ENCODE measurements at regions not wholly inside any gene's neighbourhood (a gene's known extent, or its start where the extent isn't known, plus 50 kb on each side); places are given as distances from the start of the nearest gene placed in this dataset.
"Not testable (repeated sequence)": the region's sequence is repeated elsewhere in the genome, so short reads cannot be mapped to it uniquely, and the experiment has no call there.

GRCh38 chr4:57726154-57726553 is 616.0 kb upstream of the IGFBP7 start:
- no peak for DNase-seq (ENCODE audit: low read depth in 2 of 3, low spot score in 2 of 3)

GRCh38 chr4:57719456-57719855 is 609.3 kb upstream of the IGFBP7 start:
- DNase-seq (ENCODE audit: low read depth in 2 of 3, low spot score in 2 of 3) = no peak

DNA sequence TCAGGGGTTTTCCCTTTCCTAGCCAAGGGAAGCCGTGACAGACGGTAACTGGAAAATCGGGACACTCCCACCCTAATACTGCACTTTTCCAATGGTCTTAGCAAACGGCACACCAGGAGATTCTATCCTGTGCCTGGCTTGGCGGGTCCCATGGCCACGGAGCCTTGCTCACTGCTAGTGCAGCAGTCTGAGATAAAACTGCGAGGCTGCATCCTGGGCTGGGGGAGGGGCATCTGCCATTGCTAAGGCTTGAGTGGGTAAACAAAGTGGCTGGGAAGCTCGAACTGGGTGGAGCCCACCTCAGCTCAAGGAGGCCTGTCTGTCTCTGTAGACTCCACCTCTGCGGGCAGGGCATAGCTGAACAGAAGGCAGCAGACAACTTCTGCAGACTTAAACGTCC is 604.1 kb upstream of the IGFBP7 start:
- not testable (repeated sequence) for DNase-seq (ENCODE audit: low read depth in 2 of 3, low spot score in 2 of 3)

DNA sequence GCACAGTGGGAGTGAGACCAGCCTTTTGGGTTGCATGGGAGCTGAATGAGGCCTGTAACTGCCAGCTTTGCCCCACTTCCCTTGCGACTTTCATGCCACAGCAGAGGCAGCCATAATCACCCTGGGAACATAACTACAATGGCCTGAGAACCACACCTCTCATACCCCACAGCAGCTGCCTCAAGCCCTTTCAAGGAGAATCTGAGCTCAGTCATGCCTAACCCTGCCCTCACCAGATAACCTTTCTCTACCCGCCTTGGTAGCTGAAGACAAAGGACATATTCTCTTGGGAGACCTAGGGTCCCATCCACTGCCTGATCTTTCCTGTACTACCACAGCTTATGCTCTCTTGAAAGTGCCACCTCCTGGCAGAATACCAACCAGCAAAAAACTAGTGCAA is 599.9 kb upstream of the IGFBP7 start:
- no peak for DNase-seq (ENCODE audit: low read depth in 2 of 3, low spot score in 2 of 3)

- no peak for DNase-seq (ENCODE audit: low read depth in 2 of 3, low spot score in 2 of 3)
These were observed 581.2 kb upstream of the IGFBP7 start for GRCh38 chr4:57691370-57691769.

GRCh38 chr4:57689693-57690205 is 579.6 kb upstream of the IGFBP7 start:
- DNase-seq (ENCODE audit: low read depth in 2 of 3, low spot score in 2 of 3) = no peak

DNA sequence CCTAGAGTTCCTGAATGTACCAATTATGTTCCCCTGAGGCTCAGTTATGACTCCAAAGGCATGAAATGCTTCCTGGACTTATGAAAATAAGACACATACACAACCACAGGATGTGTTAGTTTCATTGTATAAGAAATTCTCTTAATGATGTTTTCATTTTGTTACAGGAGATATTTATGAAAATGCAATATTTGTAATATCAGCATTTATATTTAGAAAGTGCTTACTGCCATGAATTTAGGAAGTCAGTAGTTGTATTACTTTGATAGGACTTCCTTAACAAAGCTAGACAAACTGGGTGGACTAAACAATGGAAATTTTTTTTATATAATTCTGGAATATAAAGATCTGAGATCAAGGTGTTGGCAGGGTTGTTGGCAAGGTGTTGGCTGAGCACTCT is 572.1 kb upstream of the IGFBP7 start:
- no peak for DNase-seq (ENCODE audit: low read depth in 2 of 3, low spot score in 2 of 3)

DNA sequence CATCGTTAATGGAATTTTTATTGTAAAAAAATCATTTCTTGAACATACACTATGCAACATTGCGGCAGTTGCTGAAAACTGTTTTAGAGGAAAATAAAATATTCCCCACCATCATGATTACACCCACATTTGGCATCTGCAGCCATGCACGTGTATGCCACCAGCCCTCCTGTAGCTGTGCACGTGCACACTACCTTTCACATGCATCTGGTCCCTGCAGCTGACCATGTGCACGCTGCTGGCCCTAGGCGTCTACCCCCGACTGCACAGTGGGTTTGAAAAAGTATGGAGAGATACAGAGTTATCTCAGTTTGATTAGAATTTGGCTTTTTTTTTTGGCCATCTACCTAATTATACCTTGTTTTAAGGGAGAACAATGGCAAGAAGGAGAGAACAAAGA is 569.8 kb upstream of the IGFBP7 start:
- DNase-seq (ENCODE audit: low read depth in 2 of 3, low spot score in 2 of 3) = no peak

DNA sequence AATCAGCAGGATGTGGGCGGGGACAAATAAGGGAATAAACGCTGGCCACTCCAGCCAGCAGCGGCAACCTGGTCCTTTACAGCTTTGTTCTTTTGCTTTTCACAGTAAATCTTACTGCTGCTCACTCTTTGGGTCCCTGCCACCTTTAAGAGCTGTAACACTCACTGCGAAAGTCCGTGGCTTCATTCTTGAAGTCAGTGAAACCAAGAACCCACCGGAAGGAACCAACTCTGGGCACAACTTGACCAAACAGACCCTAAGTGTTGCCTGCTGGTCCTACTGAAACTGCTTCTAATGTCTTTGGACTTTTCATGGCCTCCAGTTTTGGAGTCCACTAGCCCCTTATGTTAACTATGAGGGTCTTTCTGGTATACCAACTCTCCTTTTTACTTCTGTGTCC is 566.2 kb upstream of the IGFBP7 start:
- no peak for DNase-seq (ENCODE audit: low read depth in 2 of 3, low spot score in 2 of 3)

GRCh38 chr4:57672846-57673433 is 562.8 kb upstream of the IGFBP7 start:
- no peak for DNase-seq (ENCODE audit: low read depth in 2 of 3, low spot score in 2 of 3)

- DNase-seq (ENCODE audit: low read depth in 2 of 3, low spot score in 2 of 3) = no peak
These were observed 558.4 kb upstream of the IGFBP7 start for GRCh38 chr4:57668621-57669020.

DNA sequence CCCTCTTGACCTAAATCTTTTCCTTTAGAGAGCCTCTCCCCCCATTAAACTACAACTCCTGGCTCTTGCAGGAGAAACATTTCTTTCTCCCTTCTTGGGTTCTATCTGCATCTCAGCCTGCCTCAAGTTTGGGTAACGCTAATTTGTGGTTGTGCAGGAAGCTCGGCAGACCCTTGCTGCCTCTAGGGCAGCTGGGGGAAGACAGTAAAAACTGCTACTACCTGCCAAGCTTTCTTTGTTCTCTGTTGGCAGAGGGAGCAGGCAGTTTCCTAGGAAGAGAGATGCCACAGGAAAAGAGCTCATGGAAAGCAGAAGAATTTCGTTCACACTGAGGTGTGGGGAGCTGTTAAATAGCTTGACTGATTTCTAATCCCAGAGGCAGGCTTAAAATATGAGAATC is 555.6 kb upstream of the IGFBP7 start:
- DNase-seq (ENCODE audit: low read depth in 2 of 3, low spot score in 2 of 3) = no peak

GRCh38 chr4:57661517-57662090 is 551.4 kb upstream of the IGFBP7 start:
- DNase-seq (ENCODE audit: low read depth in 2 of 3, low spot score in 2 of 3) = no peak

GRCh38 chr4:57658673-57659072 is 548.5 kb upstream of the IGFBP7 start:
- DNase-seq (ENCODE audit: low read depth in 2 of 3, low spot score in 2 of 3) = no peak

- DNase-seq (ENCODE audit: low read depth in 2 of 3, low spot score in 2 of 3) = no peak
These were observed 548.0 kb upstream of the IGFBP7 start for GRCh38 chr4:57658188-57658587.

DNA sequence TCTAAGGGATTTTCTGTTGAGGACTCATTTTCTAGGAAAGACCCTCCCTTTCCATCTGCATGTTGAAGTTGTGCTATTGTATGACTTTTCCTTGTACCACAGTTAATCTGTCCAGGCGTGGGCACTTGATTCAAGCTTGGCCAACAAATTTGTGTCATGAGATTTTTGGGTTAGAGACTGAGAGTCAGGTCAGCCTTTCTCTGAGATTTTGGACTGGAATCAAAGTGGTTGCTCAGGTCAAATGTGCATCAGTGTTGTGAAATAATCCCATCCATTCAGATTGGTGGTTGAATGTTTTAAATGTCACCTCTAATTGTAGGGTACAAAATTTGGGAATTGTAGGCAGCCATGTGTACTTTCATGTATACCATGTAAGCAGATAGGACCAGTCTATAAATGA is 545.2 kb upstream of the IGFBP7 start:
- no peak for DNase-seq (ENCODE audit: low read depth in 2 of 3, low spot score in 2 of 3)

- DNase-seq (ENCODE audit: low read depth in 2 of 3, low spot score in 2 of 3) = no peak
These were observed 542.6 kb upstream of the IGFBP7 start for GRCh38 chr4:57652779-57653178.

GRCh38 chr4:57640391-57641100 is 530.4 kb upstream of the IGFBP7 start:
- DNase-seq (ENCODE audit: low read depth in 2 of 3, low spot score in 2 of 3) = no peak

- no peak for DNase-seq (ENCODE audit: low read depth in 2 of 3, low spot score in 2 of 3)
These were observed 529.6 kb upstream of the IGFBP7 start for GRCh38 chr4:57639561-57640382.

GRCh38 chr4:57635910-57636309 is 525.7 kb upstream of the IGFBP7 start:
- DNase-seq (ENCODE audit: low read depth in 2 of 3, low spot score in 2 of 3) = no peak

- DNase-seq (ENCODE audit: low read depth in 2 of 3, low spot score in 2 of 3) = no peak
These were observed 523.2 kb upstream of the IGFBP7 start for GRCh38 chr4:57633212-57633859.

All from activated CD8-positive, alpha-beta memory T cell treated with anti-CD3 and anti-CD28 coated beads for 48 hours (primary cell).